Stimulated activated naive CD4-positive, alpha-beta T cell treated with Interleukin-2 at 50 U/mL for 16 hours (primary cell): ENCODE measurements at regions not wholly inside any gene's neighbourhood (a gene's known extent, or its start where the extent isn't known, plus 50 kb on each side); places are given as distances from the start of the nearest gene placed in this dataset.
"Not testable (repeated sequence)": the region's sequence is repeated elsewhere in the genome, so short reads cannot be mapped to it uniquely, and the experiment has no call there.

Experiments used
- DNase-seq: peaks from one replicate; lab custom pipeline; 2025; lab: John Stamatoyannopoulos, UW

DNA sequence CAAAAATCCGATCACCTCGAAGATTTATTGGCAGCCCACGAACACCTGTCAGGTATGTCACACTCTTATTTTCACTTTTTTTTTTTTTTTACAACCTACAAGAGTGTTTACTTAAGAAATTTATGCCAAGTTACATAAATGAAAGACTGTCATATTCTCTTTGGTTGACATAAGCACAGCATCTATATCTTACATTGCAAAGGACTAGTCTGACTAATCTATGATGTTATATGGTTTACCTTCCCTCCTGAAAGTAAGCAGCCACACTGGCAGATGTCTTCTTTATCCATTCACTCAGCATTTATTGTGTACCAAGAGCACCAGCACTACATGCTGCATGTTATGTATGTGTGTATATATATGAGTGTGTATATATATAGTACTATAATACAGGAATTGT is 156.3 kb downstream of the CDRT15L2 start:
- no peak for DNase-seq

DNA sequence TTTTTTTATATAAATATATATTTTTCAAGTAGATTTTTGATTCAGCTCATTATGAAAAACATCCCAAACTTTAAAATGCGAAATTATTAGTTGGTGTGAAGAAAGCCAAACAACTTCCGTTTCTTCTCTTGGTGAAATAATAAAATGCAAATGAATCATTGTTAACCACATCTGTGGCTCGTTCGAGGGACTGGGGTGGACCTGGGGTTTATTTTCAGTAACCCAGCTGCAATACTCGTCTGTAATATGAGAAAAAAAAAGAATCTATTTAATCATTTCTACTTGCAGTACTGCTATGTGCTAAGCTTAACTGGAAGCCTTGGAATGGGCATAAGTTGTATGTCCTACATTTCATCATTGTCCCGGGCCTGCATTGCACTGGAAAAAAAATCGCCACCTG is 158.1 kb downstream of the CDRT15L2 start:
- not testable (repeated sequence) for DNase-seq

- DNase-seq: no peak
Observed at GRCh38 chr17:20771104-20771503, 191.6 kb downstream of the CDRT15L2 start.

DNA sequence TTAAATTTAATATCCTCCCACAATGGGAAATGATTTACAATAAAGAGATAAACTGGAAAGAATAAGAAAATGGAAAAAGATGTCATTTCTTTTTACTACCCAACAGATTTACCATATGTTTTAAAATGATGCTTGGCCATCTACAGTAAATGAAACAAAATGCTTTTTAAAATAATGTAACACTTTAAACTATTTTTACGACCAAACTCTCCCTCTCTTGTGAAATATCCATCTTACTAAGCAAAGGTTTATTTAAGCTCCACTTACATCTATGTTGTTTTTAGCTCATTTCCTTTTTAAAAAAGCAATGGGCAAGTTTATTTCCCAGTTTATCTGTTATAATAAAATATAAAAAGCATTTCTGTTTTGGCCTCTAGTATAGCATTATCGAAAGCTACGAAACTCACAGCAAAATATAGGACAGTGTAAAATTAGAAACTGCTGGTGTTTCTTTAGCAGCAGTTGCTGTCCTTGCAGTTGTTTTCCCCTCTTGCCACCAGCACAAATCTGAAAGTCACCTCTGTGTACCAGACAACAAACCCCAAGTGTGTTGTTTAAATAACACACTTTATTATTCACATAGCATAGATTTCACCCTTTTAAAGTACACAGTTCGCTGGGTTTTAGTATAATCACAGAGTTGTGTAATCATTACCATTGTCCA is 195.1 kb downstream of the CDRT15L2 start:
- DNase-seq: no peak

DNA sequence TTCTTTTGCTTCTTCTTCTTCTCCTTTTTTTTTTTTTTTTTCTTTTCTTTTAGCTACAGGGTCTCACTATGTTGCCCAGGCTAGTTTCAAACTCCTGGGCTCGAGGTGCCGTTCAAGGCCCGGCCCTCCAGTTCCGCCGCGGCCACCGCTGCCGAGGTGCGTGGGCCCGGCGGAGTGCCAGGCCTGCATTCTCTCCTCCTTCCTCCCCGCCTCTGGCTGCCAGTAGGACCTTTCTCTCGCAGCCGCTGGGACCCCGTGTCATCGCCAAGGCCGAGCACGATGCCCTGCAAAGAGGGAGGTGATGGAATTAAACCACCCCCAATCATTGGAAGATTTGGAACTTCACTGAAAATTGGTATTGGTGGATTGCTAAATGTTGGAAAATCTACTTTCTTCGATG is 195.8 kb downstream of the CDRT15L2 start:
- no peak for DNase-seq

GRCh38 chr17:20779521-20779920 is 200.0 kb downstream of the CDRT15L2 start:
- no peak for DNase-seq

DNA sequence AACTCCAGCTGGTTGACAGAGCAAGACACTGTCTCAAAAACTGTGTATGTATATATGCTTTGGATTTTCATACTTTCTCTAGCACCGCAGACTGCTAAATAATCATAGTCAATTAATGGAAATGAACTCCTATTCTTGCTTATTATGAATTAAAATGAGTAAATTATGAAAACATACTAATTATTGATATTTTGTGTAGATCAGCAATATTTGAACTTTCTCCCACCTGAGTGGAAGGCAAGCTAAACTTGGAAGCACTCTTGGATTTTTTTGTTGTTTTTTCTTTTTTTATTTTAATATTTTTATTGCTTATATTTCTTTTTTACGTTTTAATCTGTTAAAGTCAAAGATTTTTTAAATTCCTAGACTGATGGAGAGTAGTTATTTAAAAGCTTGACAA is 201.7 kb downstream of the CDRT15L2 start:
- no peak for DNase-seq

GRCh38 chr17:20781869-20782268 is 202.3 kb downstream of the CDRT15L2 start:
- not testable (repeated sequence) for DNase-seq

DNA sequence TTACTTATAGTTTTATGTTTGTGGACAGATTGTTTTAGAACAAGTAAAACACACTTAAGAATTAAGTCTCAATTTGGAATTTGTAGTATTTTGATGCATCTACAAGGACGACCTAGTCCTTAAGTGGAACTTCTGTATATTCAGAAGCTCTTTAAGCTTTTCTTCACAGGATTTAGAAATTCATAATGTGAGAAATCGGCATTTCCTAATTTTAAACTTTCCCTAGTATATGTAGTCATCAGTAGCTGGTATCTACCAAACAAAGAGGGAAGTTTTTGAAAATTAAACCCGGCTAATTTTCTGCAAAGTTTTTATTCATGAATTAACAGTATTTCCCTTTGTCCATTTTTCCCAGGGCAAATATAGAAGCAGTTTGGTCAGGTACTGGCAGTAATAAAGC is 203.6 kb downstream of the CDRT15L2 start:
- no peak for DNase-seq

GRCh38 chr17:20784100-20784665 is 204.7 kb downstream of the CDRT15L2 start:
- DNase-seq: no peak

GRCh38 chr17:20787281-20787680 is 207.8 kb downstream of the CDRT15L2 start:
- no peak for DNase-seq

DNA sequence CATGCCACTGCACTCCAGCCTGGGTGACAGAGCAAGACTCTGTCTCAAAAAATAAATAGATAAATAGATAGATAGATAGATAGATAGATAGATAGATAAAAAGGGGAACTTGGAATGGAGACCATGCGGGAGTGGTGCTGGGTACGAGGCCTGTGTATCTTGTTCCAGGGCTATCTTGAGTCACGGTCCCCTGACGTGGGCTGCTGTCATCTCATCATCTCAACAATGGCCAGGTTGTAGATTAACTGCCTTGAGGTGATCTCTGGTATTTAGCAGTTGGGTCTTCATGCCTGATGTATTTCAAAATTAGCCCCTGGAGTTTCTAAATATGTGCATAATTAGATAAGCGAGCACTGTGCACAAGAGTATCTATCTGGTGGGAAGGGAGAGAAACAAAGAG is 212.1 kb downstream of the CDRT15L2 start:
- no peak for DNase-seq

- not testable (repeated sequence) for DNase-seq
Observed at GRCh38 chr17:20794532-20794931, 215.0 kb downstream of the CDRT15L2 start.

DNA sequence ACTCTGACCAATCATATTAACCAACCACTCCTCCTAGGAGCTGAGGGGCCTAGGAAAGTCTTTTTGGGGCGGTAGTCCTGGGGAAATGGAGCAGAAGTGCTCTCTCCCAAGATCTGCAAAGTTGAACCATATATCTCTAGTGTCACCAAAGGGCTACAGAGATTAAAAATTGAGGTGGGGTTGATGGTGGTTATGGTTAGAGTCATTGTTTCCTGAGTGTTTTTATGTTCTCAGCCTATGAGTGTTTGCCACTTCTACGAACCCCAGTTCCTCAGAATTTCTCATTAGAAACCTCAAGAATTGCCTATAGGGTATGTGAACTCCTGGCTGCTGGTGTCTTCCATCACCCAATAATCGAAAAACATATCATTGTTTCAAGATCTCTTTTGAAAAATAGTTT is 217.8 kb downstream of the CDRT15L2 start:
- no peak for DNase-seq

DNA sequence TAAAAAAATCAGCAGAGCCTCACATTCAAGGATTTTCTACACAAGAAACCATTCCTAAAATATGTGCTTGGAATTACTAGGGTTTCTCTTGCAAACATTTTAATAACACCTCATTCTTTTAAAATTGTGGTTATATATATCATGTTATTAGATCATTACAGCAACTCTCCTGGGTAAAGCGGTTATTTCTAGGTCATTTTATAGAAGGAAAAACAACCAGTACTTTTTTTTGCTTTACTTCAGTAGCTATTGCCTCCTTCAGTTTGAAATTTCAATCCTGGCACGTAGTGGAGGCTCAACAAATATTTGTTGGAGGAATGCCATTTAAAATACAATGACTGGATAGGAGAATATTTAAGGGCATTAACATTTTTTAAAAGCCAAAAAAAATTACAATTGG is 220.6 kb downstream of the CDRT15L2 start:
- DNase-seq: no peak

GRCh38 chr17:20805751-20806150 is 226.2 kb downstream of the CDRT15L2 start:
- DNase-seq: no peak

DNA sequence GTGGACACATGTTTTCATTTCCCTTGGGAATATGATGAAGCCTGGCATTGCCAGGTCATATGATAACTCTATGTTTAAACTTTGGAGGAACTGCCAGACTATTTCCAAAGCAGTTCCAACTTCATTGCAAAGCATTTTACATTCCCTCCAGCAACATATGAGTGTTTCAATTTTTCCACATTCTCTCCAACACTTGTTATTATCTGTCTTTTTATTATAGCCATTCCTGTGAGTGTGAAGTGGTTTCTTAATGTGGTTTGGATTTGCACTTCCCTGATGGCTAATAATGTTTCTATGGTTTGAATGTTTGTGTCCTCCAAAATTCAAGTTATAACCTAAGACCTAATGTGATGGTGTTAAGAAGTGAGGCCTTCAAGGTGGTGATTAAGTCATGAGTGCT is 228.0 kb downstream of the CDRT15L2 start:
- not testable (repeated sequence) for DNase-seq

DNA sequence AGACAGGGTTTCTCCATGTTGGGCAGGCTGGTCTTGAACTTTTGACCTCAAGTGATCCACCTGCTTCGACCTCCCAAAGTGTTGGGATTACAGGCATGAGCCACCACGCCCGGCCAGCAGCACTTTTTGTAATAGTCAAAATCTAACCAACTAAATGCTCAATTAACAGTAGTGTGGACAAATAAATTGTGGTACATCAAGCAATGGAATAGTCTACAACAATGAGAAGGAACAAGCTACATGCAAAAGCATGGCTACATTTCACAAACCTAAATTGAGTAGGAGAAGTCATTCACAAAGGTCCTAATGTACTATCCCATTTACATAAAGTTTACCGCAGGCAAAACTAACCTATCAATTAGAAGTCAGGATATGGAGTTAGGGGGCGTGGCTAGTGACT is 227.4 kb downstream of the USP22 start:
- not testable (repeated sequence) for DNase-seq

- DNase-seq: no peak
Observed at GRCh38 chr17:20823905-20824304, 218.9 kb downstream of the USP22 start.

GRCh38 chr17:20825539-20825938 is 217.3 kb downstream of the USP22 start:
- DNase-seq: no peak

DNA sequence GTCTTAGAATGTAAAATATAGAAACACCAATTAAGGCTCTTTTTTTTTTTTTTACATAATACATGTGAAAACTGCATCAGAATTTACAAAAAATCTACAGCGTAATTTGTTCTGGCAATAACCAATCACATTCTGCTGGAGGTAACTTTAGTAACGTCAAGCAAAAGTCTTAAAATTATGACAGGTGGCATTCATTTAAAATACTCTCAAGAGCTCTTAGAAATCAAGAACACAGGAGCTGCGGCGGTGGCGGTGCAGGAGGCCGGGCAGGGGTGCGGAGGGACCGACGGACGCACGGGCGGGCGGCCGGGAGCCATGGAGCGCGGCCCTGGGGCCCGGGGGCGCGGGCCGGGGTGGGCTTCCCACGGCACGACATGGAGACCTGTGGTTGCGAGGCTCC is 202.4 kb downstream of the USP22 start:
- DNase-seq: not testable (repeated sequence)

DNA sequence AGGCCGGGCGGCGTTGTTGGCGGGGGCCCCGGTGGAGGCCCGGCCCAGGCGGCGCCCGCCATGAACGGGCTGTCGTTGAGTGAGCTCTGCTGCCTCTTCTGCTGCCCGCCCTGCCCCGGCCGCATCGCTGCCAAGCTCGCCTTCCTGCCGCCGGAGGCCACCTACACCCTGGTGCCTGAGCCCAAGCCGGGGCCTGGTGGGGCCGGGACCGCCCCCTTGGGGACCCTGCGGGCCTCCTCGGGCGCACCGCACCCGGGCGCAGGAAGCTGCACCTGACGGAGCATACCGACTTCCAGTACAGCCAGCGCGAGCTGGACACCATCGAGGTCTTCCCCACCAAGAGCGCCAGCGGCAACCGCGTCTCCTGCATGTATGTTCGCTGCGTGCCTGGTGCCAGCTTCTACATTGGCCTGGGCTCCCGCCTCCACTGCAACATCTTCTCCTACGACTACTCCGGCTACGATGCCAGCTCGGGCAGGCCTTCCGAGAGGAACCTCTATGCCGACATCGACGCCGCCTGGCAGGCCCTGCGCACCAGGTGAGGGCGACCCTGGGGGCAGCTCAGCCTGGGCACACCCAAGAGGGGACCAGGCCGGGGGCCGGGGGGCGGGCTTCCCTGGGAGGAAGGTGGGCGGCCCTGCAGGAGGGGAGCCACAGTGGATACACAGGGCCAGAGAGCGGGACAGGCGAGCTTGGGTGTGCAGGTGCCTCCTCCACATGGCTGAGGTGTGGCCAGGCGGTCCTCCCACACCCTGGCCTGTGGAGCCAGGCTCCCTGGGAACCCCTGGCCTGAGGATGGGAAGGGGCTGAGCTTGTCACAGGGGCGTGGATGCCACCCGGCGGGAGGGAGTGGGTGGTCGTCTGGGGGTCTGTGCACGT is 201.6 kb downstream of the USP22 start:
- not testable (repeated sequence) for DNase-seq

- not testable (repeated sequence) for DNase-seq
Observed at GRCh38 chr17:20842012-20842411, 200.8 kb downstream of the USP22 start.
